Upper lobe of left lung (tissue), 4 donors: ENCODE measurements at regions not wholly inside any gene's neighbourhood (a gene's known extent, or its start where the extent isn't known, plus 50 kb on each side); places are given as distances from the start of the nearest gene placed in this dataset.

Source experiments
- CTCF ChIP-seq, 6 experiments: fragments of 450-650 bp in 4 of 6; fragments of 200-600 bp in 2 of 6; sonication (generic) in 2 of 6; IDR thresholded peaks; one replicate each; pipeline ENCODE4 v1.5.1; 2016 to 2019; ENCODE audit warnings: antibody characterized with exemption in 6 of 6
- EP300 ChIP-seq, 4 donors: sonication (generic); formaldehyde crosslinking; IDR thresholded peaks; one replicate each; pipeline ENCODE4 v1.5.1; 2017; ENCODE audit warnings: antibody characterized with exemption in 4 of 4, control low read depth in 2 of 4
- POLR2A ChIP-seq, 4 donors: fragments of 450-650 bp; IDR thresholded peaks; one replicate each; pipeline ENCODE4 v1.5.1; 2016 to 2017; ENCODE audit warnings: antibody characterized with exemption in 4 of 4, mild to moderate bottlenecking in 2 of 4
- POLR2AphosphoS5 ChIP-seq, 2 donors: sonication (generic); formaldehyde crosslinking; IDR thresholded peaks; one replicate each; pipeline ENCODE4 v1.5.1; 2017; ENCODE audit warnings: antibody characterized with exemption in 2 of 2

DNA sequence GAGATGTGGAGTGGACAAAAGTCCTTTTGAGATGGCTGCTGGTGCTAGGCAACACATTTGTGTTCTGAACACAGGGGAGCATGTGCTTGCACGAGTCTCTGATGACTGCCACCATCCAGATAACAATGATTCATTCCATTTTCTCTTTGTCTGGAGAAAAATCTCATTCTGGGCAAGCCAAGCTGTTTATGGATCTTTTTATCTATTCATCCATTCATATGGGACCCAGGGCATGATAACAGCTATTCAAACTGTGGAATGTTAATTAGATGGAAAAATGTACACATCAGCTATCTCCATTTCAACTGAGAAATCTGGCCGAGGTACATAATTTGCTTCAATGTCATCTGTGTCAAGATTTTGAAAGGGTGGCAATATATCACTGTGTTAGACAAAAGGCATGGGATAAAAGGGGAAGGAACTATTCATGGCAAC, 117.5 kb upstream of the ZBED5 start:
- TF ChIP-seq CTCF (IDR thresholded peaks at IDR 0.05) (no peak), POLR2AphosphoS5 (IDR thresholded peaks at IDR 0.05) (no peak), POLR2A (IDR thresholded peaks at IDR 0.05) (no peak), EP300 (IDR thresholded peaks at IDR 0.05) (no peak)
